SK-N-SH (cell line): ENCODE measurements at regions not wholly inside any gene's neighbourhood (a gene's known extent, or its start where the extent isn't known, plus 50 kb on each side); places are given as distances from the start of the nearest gene placed in this dataset.

Source experiments
- CTCF ChIP-seq: fragments of 200-600 bp; sonication (generic); IDR thresholded peaks from 2 replicates; pipeline ENCODE4 v1.6.1; 2017; ENCODE audit warnings: antibody characterized with exemption, mild to moderate bottlenecking, moderate library complexity
- EZH2phosphoT487 ChIP-seq: fragments of 200-600 bp; sonication (generic); IDR thresholded peaks from 2 replicates; pipeline ENCODE4 v1.6.1; 2017; ENCODE audit warnings: low read depth, mixed run types, mild to moderate bottlenecking, antibody characterized with exemption, moderate library complexity, borderline replicate concordance
- FOXM1 ChIP-seq: IDR thresholded peaks from 2 replicates; pipeline ENCODE4 v1.4.0; 2012; ENCODE audit warnings: low read depth, mild to moderate bottlenecking
- RFX5 ChIP-seq: IDR thresholded peaks from 2 replicates; pipeline ENCODE4 v1.6.1; 2012; ENCODE audit warnings: mild to moderate bottlenecking, improper control_type of control experiment, low read length
- TAF1 ChIP-seq: IDR thresholded peaks from 2 replicates; pipeline ENCODE4 v1.6.1; 2012; ENCODE audit warnings: low read depth, mild to moderate bottlenecking, low read length, moderate library complexity, borderline replicate concordance
- TCF12 ChIP-seq: IDR thresholded peaks from 2 replicates; pipeline ENCODE4 v1.4.0; 2012
- YY1 ChIP-seq: IDR thresholded peaks from 2 replicates; pipeline ENCODE4 v1.4.0; 2012; ENCODE audit warnings: low read depth, mild to moderate bottlenecking
- TF ChIP-seq, protein P1 (sequence below): IDR thresholded peaks from 2 replicates; pipeline ENCODE4 v1.4.0; 2012; ENCODE audit warnings: low read depth

DNA sequence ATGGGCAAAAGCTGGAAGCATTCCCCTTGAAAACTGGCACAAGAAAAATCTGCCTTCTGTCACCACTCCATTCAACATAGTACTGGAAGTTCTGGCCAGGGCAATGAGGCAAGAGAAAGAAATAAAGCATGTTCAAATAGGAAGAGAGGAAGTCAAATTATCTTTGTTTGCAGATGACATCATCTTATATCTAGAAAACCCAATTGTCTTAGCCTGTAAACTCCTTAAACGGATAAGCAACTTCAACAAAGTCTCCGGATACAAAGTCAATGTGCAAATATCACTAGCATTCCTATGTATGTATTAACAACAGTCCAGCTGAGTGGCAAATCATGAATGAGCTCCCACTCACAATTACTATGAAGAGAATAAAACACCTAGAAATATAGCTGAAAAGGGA lies 1579.3 kb downstream of the SUCLG1 start:
- no peak for TF ChIP-seq YY1
- TF ChIP-seq CTCF: no peak
- no peak for TF ChIP-seq EZH2phosphoT487
- TF ChIP-seq TCF12: no peak
- no peak for TF ChIP-seq FOXM1
- TF ChIP-seq TAF1: no peak
- TF ChIP-seq, protein P1, sequence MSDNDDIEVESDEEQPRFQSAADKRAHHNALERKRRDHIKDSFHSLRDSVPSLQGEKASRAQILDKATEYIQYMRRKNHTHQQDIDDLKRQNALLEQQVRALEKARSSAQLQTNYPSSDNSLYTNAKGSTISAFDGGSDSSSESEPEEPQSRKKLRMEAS: no peak
- TF ChIP-seq RFX5: no peak
